Activated CD8-positive, alpha-beta memory T cell treated with anti-CD3 and anti-CD28 coated beads for 24 hours (primary cell): ENCODE measurements at regions not wholly inside any gene's neighbourhood (a gene's known extent, or its start where the extent isn't known, plus 50 kb on each side); places are given as distances from the start of the nearest gene placed in this dataset.
"Not testable (repeated sequence)": the region's sequence is repeated elsewhere in the genome, so short reads cannot be mapped to it uniquely, and the experiment has no call there.

Experiments
- DNase-seq: peaks from one replicate; pipeline ENCODE4 v3.0.0-alpha.2; 2020

DNA sequence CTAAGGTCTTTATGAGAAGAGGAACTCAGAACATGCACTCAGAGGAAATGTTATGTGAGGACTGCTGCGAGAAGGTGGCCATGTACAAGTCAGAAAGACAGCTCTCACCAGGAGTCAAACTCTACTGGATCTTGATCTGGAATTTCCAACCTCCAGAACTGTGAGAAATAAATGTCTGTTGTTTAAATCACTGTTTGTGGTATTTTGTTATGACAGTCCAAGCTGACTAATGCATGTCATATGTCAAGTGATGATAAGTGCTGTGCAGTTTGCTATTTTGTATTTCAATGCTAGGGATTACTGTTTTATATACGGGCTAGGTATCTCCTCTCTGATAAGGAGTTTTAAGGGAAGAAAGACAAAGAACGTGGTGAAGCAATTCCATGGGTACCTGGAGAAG lies 162.3 kb downstream of the CPEB2 start:
- DNase-seq, result no peak

DNA sequence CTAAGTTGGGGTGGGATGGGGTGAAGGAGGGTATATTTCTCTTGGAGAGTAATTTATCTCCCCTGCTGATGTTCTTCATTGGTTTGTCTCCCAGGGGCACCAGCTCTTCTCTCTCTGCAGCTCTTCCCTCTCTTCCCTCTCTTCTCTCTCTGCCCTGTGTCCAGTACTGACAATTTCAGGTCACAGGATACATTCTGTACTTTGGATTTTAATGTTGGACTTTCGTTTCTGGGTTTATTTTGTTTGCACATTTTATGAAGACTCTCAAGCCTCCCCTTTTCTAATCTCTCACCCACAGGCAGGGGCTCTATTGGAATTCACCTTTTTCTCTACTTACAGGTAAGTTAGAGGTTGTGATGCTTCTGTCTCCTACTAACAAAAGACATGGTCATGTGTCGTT lies 165.5 kb downstream of the CPEB2 start:
- DNase-seq, result no peak

- no peak for DNase-seq
These were observed 166.5 kb downstream of the CPEB2 start for GRCh38 chr4:15168759-15169158.

- no peak for DNase-seq
These were observed 169.4 kb downstream of the CPEB2 start for GRCh38 chr4:15171725-15172124.

GRCh38 chr4:15173251-15173650 lies 171.0 kb downstream of the CPEB2 start:
- DNase-seq, result no peak

DNA sequence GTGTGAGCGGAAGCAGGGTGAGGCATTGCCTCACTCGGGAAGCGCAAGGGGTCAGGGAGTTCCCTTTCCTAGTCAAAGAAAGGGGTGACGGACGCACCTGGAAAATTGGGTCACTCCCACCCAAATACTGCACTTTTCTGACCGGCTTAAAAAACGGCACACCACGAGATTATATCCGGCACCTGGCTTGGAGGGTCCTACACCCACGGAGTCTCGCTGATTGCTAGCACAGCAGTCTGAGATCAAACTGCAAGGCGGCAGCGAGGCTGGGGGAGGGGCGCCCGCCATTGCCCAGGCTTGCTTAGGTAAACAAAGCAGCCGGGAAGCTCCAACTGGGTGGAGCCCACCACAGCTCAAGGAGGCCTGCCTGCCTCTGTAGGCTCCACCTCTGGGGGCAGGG lies 171.9 kb downstream of the CPEB2 start:
- not testable (repeated sequence) for DNase-seq

DNA sequence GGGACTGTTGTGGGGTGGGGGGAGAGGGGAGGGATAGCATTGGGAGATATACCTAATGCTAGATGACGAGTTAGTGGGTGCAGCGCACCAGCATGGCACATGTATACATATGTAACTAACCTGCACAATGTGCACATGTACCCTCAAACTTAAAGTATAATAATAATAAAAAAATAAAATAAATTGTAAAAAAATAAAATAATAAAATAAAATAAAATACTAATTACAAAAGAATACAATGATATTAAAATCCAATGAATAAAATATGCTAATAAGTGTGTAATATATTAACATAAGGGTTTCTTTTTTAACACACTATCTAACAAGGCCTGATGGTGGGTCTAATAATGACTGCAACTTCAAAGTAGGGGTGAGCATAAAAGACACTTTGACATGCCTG lies 177.6 kb downstream of the CPEB2 start:
- DNase-seq, result not testable (repeated sequence)

GRCh38 chr4:15182600-15183220 lies 180.4 kb downstream of the CPEB2 start:
- DNase-seq, result no peak

DNA sequence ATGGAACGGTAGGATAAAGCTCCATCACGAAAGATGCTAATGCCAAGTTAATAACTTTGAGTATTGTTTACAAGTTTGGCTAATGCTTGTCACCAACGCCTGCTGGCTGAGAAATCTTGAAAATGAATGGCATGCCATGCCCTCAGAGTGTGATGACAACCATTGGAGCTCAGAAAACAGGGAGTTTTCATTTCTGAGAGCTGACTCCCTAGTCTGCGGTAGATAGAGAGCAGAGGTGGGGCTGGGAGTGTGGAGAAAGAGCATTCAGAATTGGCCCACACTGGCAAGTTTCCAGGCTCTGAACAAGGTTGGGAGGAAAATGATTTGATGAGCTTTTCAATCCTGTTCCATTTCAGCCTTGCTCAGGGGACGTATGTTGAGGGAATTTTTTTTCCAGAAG lies 183.9 kb downstream of the CPEB2 start:
- DNase-seq, result no peak

- DNase-seq, result no peak
These were observed 184.5 kb downstream of the CPEB2 start for GRCh38 chr4:15186806-15187205.

GRCh38 chr4:15188605-15189539 lies 186.6 kb downstream of the CPEB2 start:
- no peak for DNase-seq

DNA sequence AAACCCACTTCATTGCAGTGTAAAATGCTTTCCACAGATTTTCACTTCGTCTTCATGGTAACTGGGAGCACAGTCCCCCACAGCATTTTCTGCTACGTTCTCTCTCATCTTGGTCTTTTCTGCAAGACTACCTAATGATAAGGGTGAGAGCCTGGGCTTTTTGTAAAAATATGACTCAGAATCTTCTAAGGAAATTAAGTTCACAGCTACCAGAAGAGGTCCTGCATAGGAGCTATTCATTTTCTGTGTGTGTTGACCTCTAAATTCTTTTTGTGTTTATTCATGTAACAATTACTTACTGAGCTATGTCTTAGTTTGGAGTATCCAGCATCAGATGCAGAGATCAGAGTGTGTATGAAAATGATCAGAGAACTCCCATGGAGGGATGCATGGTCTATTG lies 192.2 kb downstream of the CPEB2 start:
- DNase-seq, result no peak

DNA sequence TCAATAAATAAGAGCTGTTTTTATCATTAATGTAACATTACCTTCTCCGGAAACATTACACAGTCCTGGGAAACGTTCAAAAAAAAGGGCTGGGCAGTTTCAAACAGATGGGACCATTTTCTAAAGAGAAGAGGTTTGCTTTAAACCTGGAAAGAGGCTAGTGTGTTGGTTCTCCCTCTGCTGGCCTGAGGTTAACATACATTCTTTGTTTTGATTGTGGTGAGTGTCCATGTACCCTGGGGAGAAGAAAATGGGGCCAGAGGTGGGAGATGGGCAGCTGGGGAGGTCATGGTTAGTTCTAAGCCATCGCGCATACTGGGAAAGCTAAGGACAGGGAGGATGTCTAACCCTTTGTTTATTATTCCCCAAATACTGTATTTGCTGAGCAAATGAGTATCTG lies 194.7 kb downstream of the CPEB2 start:
- no peak for DNase-seq

- DNase-seq, result no peak
These were observed 195.9 kb downstream of the CPEB2 start for GRCh38 chr4:15198070-15198727.

DNA sequence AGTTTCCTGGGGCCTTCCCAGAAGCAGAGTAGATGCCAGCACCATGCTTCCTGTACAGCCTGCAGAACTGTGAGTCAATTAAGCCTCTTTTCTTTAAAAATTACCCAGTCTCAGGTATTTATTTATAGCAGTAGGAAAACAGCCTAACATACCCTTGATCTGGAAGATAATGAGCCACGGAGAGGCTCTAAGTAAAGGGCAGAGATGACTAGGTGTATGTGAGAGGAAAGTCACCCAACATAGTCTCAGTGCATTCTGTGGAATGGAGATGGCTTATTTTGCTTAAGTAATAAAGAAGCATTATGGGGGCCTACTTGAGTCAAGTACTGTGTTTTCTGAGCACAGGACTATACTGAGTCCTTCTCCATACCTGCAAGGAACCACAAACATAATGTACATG lies 199.5 kb downstream of the CPEB2 start:
- no peak for DNase-seq

GRCh38 chr4:15202481-15202880 lies 200.2 kb downstream of the CPEB2 start:
- DNase-seq, result no peak

GRCh38 chr4:15206526-15206925 lies 204.2 kb downstream of the CPEB2 start:
- DNase-seq, result not testable (repeated sequence)

DNA sequence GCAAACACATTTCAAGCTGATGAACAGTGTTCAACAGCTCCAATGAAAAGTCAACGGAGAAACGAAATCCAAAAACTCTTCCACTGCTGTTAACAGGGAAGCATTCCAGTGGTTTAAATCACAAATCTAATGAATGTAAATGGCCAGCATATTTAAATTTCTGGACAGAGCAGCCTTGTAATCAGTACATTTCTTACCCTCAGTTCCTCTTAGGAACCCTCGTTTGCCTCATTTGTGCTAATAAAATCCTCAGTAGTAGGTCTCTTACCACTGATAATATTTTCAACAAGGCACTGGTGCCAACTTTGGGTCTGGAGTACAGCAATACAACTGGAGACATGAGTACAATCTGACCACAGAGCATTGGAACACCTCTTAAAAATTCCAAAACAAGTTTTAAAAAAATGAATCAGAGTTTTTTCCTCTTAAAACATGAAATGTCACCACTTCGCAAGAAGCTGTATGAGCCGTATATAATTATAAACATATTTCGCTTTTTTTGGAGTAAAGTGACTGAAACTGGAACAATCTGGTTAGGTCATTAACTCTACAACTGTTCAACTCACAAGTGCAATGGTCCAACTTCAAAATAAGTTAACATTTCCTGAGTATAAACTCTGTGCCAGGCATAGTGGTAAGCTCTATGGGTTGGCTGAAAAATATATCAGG lies 211.2 kb downstream of the CPEB2 start:
- no peak for DNase-seq

- DNase-seq, result no peak
These were observed 212.7 kb upstream of the C1QTNF7 start for GRCh38 chr4:15215109-15215508.

GRCh38 chr4:15226203-15226602 lies 201.6 kb upstream of the C1QTNF7 start:
- no peak for DNase-seq

DNA sequence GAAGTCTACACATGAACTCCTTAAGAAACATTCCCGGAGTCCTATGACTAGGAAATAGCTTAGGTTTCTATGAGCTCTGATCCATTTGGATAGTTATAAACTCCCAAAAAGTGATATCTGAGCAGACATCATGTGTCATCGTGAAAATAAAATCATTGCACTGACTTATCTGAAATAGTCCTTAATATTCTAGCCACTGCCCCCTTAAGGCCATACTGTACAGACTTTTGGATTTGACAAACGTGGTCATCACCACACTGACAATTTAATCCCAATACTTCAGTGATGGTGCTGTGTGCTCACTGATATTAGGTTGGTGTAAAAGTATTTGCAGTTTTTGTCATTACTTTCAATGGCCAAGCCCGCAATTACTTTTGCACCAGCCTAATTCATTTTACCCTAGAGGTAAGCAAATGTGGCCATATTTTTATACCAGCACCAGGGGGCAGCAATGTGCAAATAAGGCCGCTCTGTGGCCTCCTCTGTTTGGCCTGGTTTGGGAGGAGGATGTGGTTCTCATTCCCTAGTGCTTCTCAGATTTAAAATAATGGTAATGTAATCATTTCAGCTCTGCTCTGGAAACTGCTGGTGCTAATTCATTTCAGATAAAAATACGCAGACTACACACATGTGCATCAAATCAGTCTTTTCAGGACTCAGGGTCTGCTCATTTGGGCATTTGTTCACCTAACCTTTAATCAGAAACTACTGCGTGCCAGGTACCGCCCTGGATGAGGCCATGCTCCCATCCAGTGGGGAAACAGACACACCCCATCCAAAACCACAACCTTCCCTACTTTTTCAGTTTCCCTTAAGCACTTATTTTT lies 196.4 kb upstream of the C1QTNF7 start:
- peak; percentile 85 for DNase-seq
